IMR-90 (cell line): ENCODE measurements at regions not wholly inside any gene's neighbourhood (a gene's known extent, or its start where the extent isn't known, plus 50 kb on each side); places are given as distances from the start of the nearest gene placed in this dataset.

Experiments
- ATAC-seq: fragments of 200-7000 bp; cut with Tn5 transposase; 2 replicates; pipeline ENCODE4 v1.9.1; 2020; ENCODE audit warnings: low read depth, mild to moderate bottlenecking, moderate library complexity
- BruUV-seq: library from RNA; stranded (reverse); fragments of 400-500 nt; replicated peaks from 2 replicates; lab custom pipeline; 2021; lab: Mats Ljungman, UMichigan
- CTCF ChIA-PET: fragments of 300-600 bp; formaldehyde crosslinking; extraction: SDS; loops from one replicate; lab custom pipeline; 2021; ENCODE audit warnings: antibody characterized with exemption; lab: Yijun Ruan, JAX
- POLR2A ChIA-PET: fragments of 300-600 bp; sonication (Branson Sonifier 250); formaldehyde crosslinking; loops from one replicate; lab custom pipeline; 2022; ENCODE audit warnings: antibody characterized with exemption; ENCODE audit not compliant: unreplicated experiment; lab: Charles Lee
- DNase-seq: peaks from one replicate; pipeline ENCODE4 v3.0.0; 2013
- H2AFZ ChIP-seq: replicated peaks from 2 replicates; pipeline ENCODE3; 2013; ENCODE audit warnings: low read length, mild to moderate bottlenecking; ENCODE audit not compliant: poor library complexity
- H2AK5ac ChIP-seq: 2 replicates; pipeline ENCODE4 v1.6.1; 2013; ENCODE audit warnings: low read depth, low read length, inconsistent platforms
- H2AK9ac ChIP-seq: replicated peaks from 2 replicates; pipeline ENCODE3; 2013; ENCODE audit warnings: mild to moderate bottlenecking, low read depth, low read length, moderate library complexity; ENCODE audit not compliant: poor library complexity
- H2BK120ac ChIP-seq: 2 replicates; pipeline ENCODE4 v1.6.1; 2013; ENCODE audit warnings: low read depth, low read length, inconsistent platforms
- H2BK15ac ChIP-seq: 3 replicates; pipeline ENCODE4 v1.6.1; 2013; ENCODE audit warnings: low read depth, low read length, inconsistent platforms
- H2BK20ac ChIP-seq: 2 replicates; pipeline ENCODE4 v1.6.1; 2013; ENCODE audit warnings: low read depth, mild to moderate bottlenecking, inconsistent platforms, low read length, moderate library complexity
- H2BK5ac ChIP-seq: 2 replicates; pipeline ENCODE4 v1.6.1; 2013; ENCODE audit warnings: mild to moderate bottlenecking, low read depth, low read length, inconsistent platforms; ENCODE audit not compliant: poor library complexity, severe bottlenecking
- H3K14ac ChIP-seq: replicated peaks from 2 replicates; pipeline ENCODE4 v1.6.1; 2013; ENCODE audit warnings: low read depth, low read length, inconsistent platforms
- H3K18ac ChIP-seq: 2 replicates; pipeline ENCODE4 v1.6.1; 2013; ENCODE audit warnings: low read depth, low read length, control low read depth
- H3K23ac ChIP-seq: 2 replicates; pipeline ENCODE4 v1.6.1; 2013; ENCODE audit warnings: low read depth, low read length, inconsistent platforms
- H3K27ac ChIP-seq: 2 replicates; pipeline ENCODE4 v1.5.1; 2013; ENCODE audit warnings: mild to moderate bottlenecking, control low read depth, low read length; ENCODE audit not compliant: insufficient read depth
- H3K27me3 ChIP-seq: 2 replicates; pipeline ENCODE4 v1.6.1; 2013; ENCODE audit warnings: low read length; ENCODE audit not compliant: control insufficient read depth, insufficient read depth
- H3K36me3 ChIP-seq: 2 replicates; pipeline ENCODE4 v1.6.1; 2013; ENCODE audit warnings: low read length, mixed read lengths; ENCODE audit not compliant: control insufficient read depth, insufficient read depth
- H3K4ac ChIP-seq: 2 replicates; pipeline ENCODE4 v1.6.1; 2013; ENCODE audit warnings: low read depth, low read length, inconsistent platforms
- H3K4me1 ChIP-seq: 2 replicates; pipeline ENCODE4 v1.6.1; 2013; ENCODE audit warnings: low read length, mixed read lengths; ENCODE audit not compliant: control insufficient read depth, insufficient read depth
- H3K4me2 ChIP-seq: 2 replicates; pipeline ENCODE4 v1.6.1; 2013; ENCODE audit warnings: low read depth, mild to moderate bottlenecking, control low read depth, low read length, moderate library complexity
- H3K4me3 ChIP-seq: 2 replicates; pipeline ENCODE4 v1.5.1; 2013; ENCODE audit warnings: low read depth, mild to moderate bottlenecking, control low read depth, low read length, moderate library complexity; ENCODE audit not compliant: insufficient read depth
- H3K56ac ChIP-seq: 2 replicates; pipeline ENCODE4 v1.6.1; 2013; ENCODE audit warnings: low read length, inconsistent platforms; ENCODE audit not compliant: insufficient read depth; ENCODE audit errors: extremely low read depth
- H3K79me1 ChIP-seq, 2 experiments: 2 replicates each; pipeline ENCODE4 v1.6.1; 2013; ENCODE audit warnings: low read length in 2 of 2, inconsistent platforms in 1 of 2, low read depth in 1 of 2
- H3K9ac ChIP-seq: 2 replicates; pipeline ENCODE4 v1.6.1; 2013; ENCODE audit warnings: low read depth, low read length, control low read depth
- H3K9me1 ChIP-seq: 2 replicates; pipeline ENCODE4 v1.6.1; 2013; ENCODE audit warnings: low read length, inconsistent platforms; ENCODE audit not compliant: insufficient read depth
- H3K9me3 ChIP-seq: 2 replicates; pipeline ENCODE4 v1.6.1; 2013; ENCODE audit warnings: low read length; ENCODE audit not compliant: control insufficient read depth, insufficient read depth
- H4K20me1 ChIP-seq: 2 replicates; pipeline ENCODE4 v1.6.1; 2013; ENCODE audit warnings: low read length, inconsistent platforms; ENCODE audit not compliant: insufficient read depth
- H4K5ac ChIP-seq: 2 replicates; pipeline ENCODE4 v1.6.1; 2013; ENCODE audit warnings: mild to moderate bottlenecking, low read depth, low read length, control low read depth
- H4K8ac ChIP-seq, 2 experiments: 2 replicates each; pipeline ENCODE4 v1.6.1; 2013; ENCODE audit warnings: low read depth in 2 of 2, low read length in 2 of 2, control low read depth in 1 of 2, inconsistent platforms in 1 of 2
- H4K91ac ChIP-seq: 2 replicates; pipeline ENCODE4 v1.6.1; 2013; ENCODE audit warnings: low read depth, low read length, inconsistent platforms; ENCODE audit not compliant: insufficient read depth
- BHLHE40 ChIP-seq: fragments of 150-350 bp; IDR thresholded peaks from 2 replicates; pipeline ENCODE4 v1.6.1; 2016; ENCODE audit warnings: mild to moderate bottlenecking, low read depth, low read length
- CEBPB ChIP-seq: IDR thresholded peaks from 2 replicates; pipeline ENCODE4 v1.6.1; 2012; ENCODE audit warnings: low read depth, low read length, improper control_type of control experiment
- CHD1 ChIP-seq: IDR thresholded peaks from 2 replicates; pipeline ENCODE4 v1.6.1; 2012; ENCODE audit warnings: low read depth, low read length, improper control_type of control experiment
- CTCF ChIP-seq: conservative IDR thresholded peaks from 2 replicates; pipeline ENCODE4 v1.5.1; 2012; ENCODE audit warnings: mild to moderate bottlenecking, low read depth, low read length, improper control_type of control experiment
- ELK1 ChIP-seq: fragments of 150-350 bp; IDR thresholded peaks from 2 replicates; pipeline ENCODE4 v1.6.1; 2016; ENCODE audit warnings: low read depth, mild to moderate bottlenecking, low read length, moderate library complexity, borderline replicate concordance
- FOS ChIP-seq: fragments of 150-350 bp; IDR thresholded peaks from 2 replicates; pipeline ENCODE4 v1.6.1; 2016; ENCODE audit warnings: low read depth, low read length
- MAFK ChIP-seq: IDR thresholded peaks from 2 replicates; pipeline ENCODE4 v1.6.1; 2012; ENCODE audit warnings: low read depth, low read length, improper control_type of control experiment
- MAZ ChIP-seq: IDR thresholded peaks from 2 replicates; pipeline ENCODE4 v1.6.1; 2012; ENCODE audit warnings: low read depth, mild to moderate bottlenecking, low read length, improper control_type of control experiment, moderate library complexity, borderline replicate concordance
- MXI1 ChIP-seq: IDR thresholded peaks from 2 replicates; pipeline ENCODE4 v1.6.1; 2012; ENCODE audit warnings: low read depth, mild to moderate bottlenecking, low read length, moderate library complexity, borderline replicate concordance
- NFE2L2 ChIP-seq: fragments of 150-350 bp; IDR thresholded peaks from 2 replicates; pipeline ENCODE4 v1.6.1; 2016; ENCODE audit warnings: low read depth, mild to moderate bottlenecking, low read length
- POLR2A ChIP-seq: IDR thresholded peaks from 2 replicates; pipeline ENCODE4 v1.6.1; 2012; ENCODE audit warnings: mild to moderate bottlenecking, low read depth, low read length
- RAD21 ChIP-seq: IDR thresholded peaks from 2 replicates; pipeline ENCODE4 v1.6.1; 2012; ENCODE audit warnings: low read length, improper control_type of control experiment
- RCOR1 ChIP-seq: IDR thresholded peaks from 2 replicates; pipeline ENCODE4 v1.6.1; 2012; ENCODE audit warnings: mild to moderate bottlenecking, low read length, improper control_type of control experiment; ENCODE audit not compliant: insufficient replicate concordance
- RFX5 ChIP-seq: IDR thresholded peaks from 2 replicates; pipeline ENCODE4 v1.8.0; 2012; ENCODE audit warnings: low read depth, mild to moderate bottlenecking, low read length, moderate library complexity
- SMC3 ChIP-seq: fragments of 150-350 bp; IDR thresholded peaks from 2 replicates; pipeline ENCODE4 v1.6.1; 2016; ENCODE audit warnings: low read depth, mild to moderate bottlenecking, antibody characterized with exemption, low read length, moderate library complexity
- USF2 ChIP-seq: fragments of 150-350 bp; IDR thresholded peaks from 2 replicates; pipeline ENCODE4 v1.6.1; 2017; ENCODE audit warnings: mild to moderate bottlenecking, antibody characterized with exemption, low read length, low read depth
- WGBS, 2 experiments: methylation state at CpG; one replicate each; pipeline versions ENCODE4 v1.1.5 to v1.1.7; 2013; ENCODE audit warnings: missing lambda C conversion rate in 2 of 2; ENCODE audit not compliant: insufficient read length in 1 of 2; ENCODE audit errors: extremely low coverage in 2 of 2; 5-methylcytosine and 5-hydroxymethylcytosine counted together
- dilution Hi-C: fragments of 300-500 bp; cut with HindIII; formaldehyde crosslinking; loops from one replicate; pipeline ENCODE4 v1.14.3; 2018; ENCODE audit warnings: low sequenced_read_pairs; ENCODE audit not compliant: unreplicated experiment
- in situ Hi-C: fragments of 300-500 bp; cut with MboI; formaldehyde crosslinking; loops from 3 replicates; pipeline ENCODE4 v1.14.3; 2019; ENCODE audit warnings: low sequenced_read_pairs, inconsistent platforms, mixed read lengths
- intact Hi-C: fragments of 100-400 bp; cut with micrococcal nuclease; formaldehyde crosslinking; loops from 2 replicates; pipeline ENCODE4 v1.10.0; 2022

GRCh38 chr2:19598971-19599370 is 240.5 kb upstream of the OSR1 start:
- Histone ChIP-seq H3K23ac (no peak overlapping the region), H3K9ac (no peak overlapping the region), H3K36me3 (no peaks in the 10 kb centered on the region), H2BK20ac (no peak overlapping the region), H3K27me3 (peaks cover 13% of the 10 kb centered on the region; the same call in 1 of the 2 replicates), H3K18ac (no peak overlapping the region), H3K9me1 (no peaks in the 10 kb centered on the region), H3K79me1 (no peaks in the 10 kb centered on the region), H3K27ac (no peak overlapping the region), H3K4me3 (no peak overlapping the region), H3K4me1 (no peaks in the 10 kb centered on the region), H2BK5ac (no peak overlapping the region), H3K14ac (no peak overlapping the region), H2AK5ac (no peak overlapping the region), H2AK9ac (no peak overlapping the region), H3K4me2 (no peak overlapping the region), H4K91ac (no peak overlapping the region), H2AFZ (no peak overlapping the region), H3K4ac (no peak overlapping the region), H3K9me3 (no peaks in the 10 kb centered on the region), H2BK120ac (no peak overlapping the region), H4K20me1 (no peaks in the 10 kb centered on the region), H4K8ac (no peak overlapping the region), H3K56ac (no peak overlapping the region), H2BK15ac (no peak overlapping the region), H4K5ac (no peak overlapping the region)
- ChIA-PET CTCF (interaction anchor here (0.6 to 1.2 kb wide), 4 partner anchors 20 to 691 kb away, joined by 3 to 9 read pairs (median 4); no protein-coding TSS in a partner anchor), POLR2A (no interaction called here)
- DNase-seq = no peak
- TF ChIP-seq CEBPB = no peak
- no peak for TF ChIP-seq FOS
- TF ChIP-seq MXI1 = no peak
- TF ChIP-seq SMC3 = no peak
- no peak for TF ChIP-seq CTCF
- TF ChIP-seq RCOR1 = no peak
- no peak for TF ChIP-seq MAFK
- TF ChIP-seq MAZ = no peak
- no peak for TF ChIP-seq RAD21
- no peak for TF ChIP-seq RFX5
- no peak for TF ChIP-seq ELK1
- no peak for TF ChIP-seq USF2
- TF ChIP-seq POLR2A = no peak
- no peak for TF ChIP-seq CHD1
- no peak for TF ChIP-seq BHLHE40
- TF ChIP-seq NFE2L2 = no peak
- no peak for ATAC-seq
- intact Hi-C loops = no loop called here
- in situ Hi-C loops = no loop called here
- dilution Hi-C loops = no loop called here
- BruUV-seq = no TSS peak
- no CpG with 5 or more reads among the region's 3 CpGs for WGBS, 2 experiments
